SKM-1 (cell line): ENCODE measurements at regions not wholly inside any gene's neighbourhood (a gene's known extent, or its start where the extent isn't known, plus 50 kb on each side); places are given as distances from the start of the nearest gene placed in this dataset.

Experiments used
- DNase-seq: peaks from one replicate; lab custom pipeline; 2025; ENCODE audit not compliant: unreplicated experiment; lab: John Stamatoyannopoulos, UW

- DNase-seq, result no peak
Measured at GRCh38 chr2:129465045-129465444, 514.4 kb upstream of the RAB6C start.

- no peak for DNase-seq
Measured at GRCh38 chr2:129466389-129466788, 513.1 kb upstream of the RAB6C start.

GRCh38 chr2:129467012-129467779 is 512.3 kb upstream of the RAB6C start:
- no peak for DNase-seq

- DNase-seq, result no peak
Measured at GRCh38 chr2:129467941-129468340, 511.5 kb upstream of the RAB6C start.

- DNase-seq, result no peak
Measured at GRCh38 chr2:129468879-129469278, 510.6 kb upstream of the RAB6C start.

- no peak for DNase-seq
Measured at GRCh38 chr2:129469389-129469788, 510.1 kb upstream of the RAB6C start.

GRCh38 chr2:129469871-129470270 is 509.6 kb upstream of the RAB6C start:
- no peak for DNase-seq

- DNase-seq, result no peak
Measured at GRCh38 chr2:129478902-129479517, 500.5 kb upstream of the RAB6C start.

- DNase-seq, result no peak
Measured at GRCh38 chr2:129479892-129480291, 499.6 kb upstream of the RAB6C start.

GRCh38 chr2:129480790-129481189 is 498.7 kb upstream of the RAB6C start:
- DNase-seq, result no peak

GRCh38 chr2:129481306-129482219 is 497.9 kb upstream of the RAB6C start:
- no peak for DNase-seq

GRCh38 chr2:129482626-129483025 is 496.8 kb upstream of the RAB6C start:
- DNase-seq, result no peak

GRCh38 chr2:129483366-129483765 is 496.1 kb upstream of the RAB6C start:
- DNase-seq, result no peak

GRCh38 chr2:129484999-129485897 is 494.2 kb upstream of the RAB6C start:
- no peak for DNase-seq

GRCh38 chr2:129488376-129488775 is 491.1 kb upstream of the RAB6C start:
- DNase-seq, result no peak

- DNase-seq, result no peak
Measured at GRCh38 chr2:129490641-129491040, 488.8 kb upstream of the RAB6C start.

- no peak for DNase-seq
Measured at GRCh38 chr2:129491308-129491707, 488.2 kb upstream of the RAB6C start.

- DNase-seq, result no peak
Measured at GRCh38 chr2:129492548-129492947, 486.9 kb upstream of the RAB6C start.

- no peak for DNase-seq
Measured at GRCh38 chr2:129499747-129500146, 479.7 kb upstream of the RAB6C start.

GRCh38 chr2:129502781-129503180 is 476.7 kb upstream of the RAB6C start:
- no peak for DNase-seq

GRCh38 chr2:129504646-129505045 is 474.8 kb upstream of the RAB6C start:
- DNase-seq, result no peak
